HFF-Myc (cell line): ENCODE measurements at regions not wholly inside any gene's neighbourhood (a gene's known extent, or its start where the extent isn't known, plus 50 kb on each side); places are given as distances from the start of the nearest gene placed in this dataset.
"Not testable (repeated sequence)": the region's sequence is repeated elsewhere in the genome, so short reads cannot be mapped to it uniquely, and the experiment has no call there.

Source experiments
- DNase-seq: peaks from one replicate; pipeline ENCODE4 v3.0.0-alpha.2; 2011; ENCODE audit warnings: low read depth; ENCODE audit errors: extremely low read depth
- H3K4me3 ChIP-seq: replicated peaks from 2 replicates; pipeline ENCODE4 v1.5.1; 2011; ENCODE audit warnings: low read depth, mild to moderate bottlenecking, control low read depth, low read length
- CTCF ChIP-seq: IDR thresholded peaks from 2 replicates; pipeline ENCODE4 v1.5.1; 2012; ENCODE audit warnings: mild to moderate bottlenecking, low read depth, low read length, control low read depth; ENCODE audit errors: missing control alignments

- TF ChIP-seq CTCF = no peak
- DNase-seq = no peak
- no peak overlapping the region for H3K4me3 ChIP-seq
Measured at GRCh38 chr16:35599429-35600160, 2140.2 kb downstream of the TP53TG3F start.

- H3K4me3 ChIP-seq, DNase-seq: not testable (repeated sequence)
Measured at GRCh38 chr16:35600161-35600555, 2140.7 kb downstream of the TP53TG3F start.

GRCh38 chr16:35602116-35602515 lies 2142.7 kb downstream of the TP53TG3F start:
- no peak for TF ChIP-seq CTCF
- DNase-seq = no peak
- no peak overlapping the region for H3K4me3 ChIP-seq

GRCh38 chr16:35603371-35603770 lies 2144.0 kb downstream of the TP53TG3F start:
- not testable (repeated sequence) for H3K4me3 ChIP-seq

GRCh38 chr16:35605921-35606320 lies 2146.5 kb downstream of the TP53TG3F start:
- DNase-seq = no peak
- TF ChIP-seq CTCF = no peak
- H3K4me3 ChIP-seq = no peak overlapping the region

More at GRCh38 chr16:35603371-35603770, 2144.0 kb downstream of the TP53TG3F start:
- not testable (repeated sequence) for DNase-seq

GRCh38 chr16:35614883-35615282 lies 2155.5 kb downstream of the TP53TG3F start:
- not testable (repeated sequence) for DNase-seq, H3K4me3 ChIP-seq

GRCh38 chr16:35619176-35619575 lies 2159.8 kb downstream of the TP53TG3F start:
- not testable (repeated sequence) for DNase-seq, H3K4me3 ChIP-seq

- no peak for DNase-seq
- TF ChIP-seq CTCF = no peak
- no peak overlapping the region for H3K4me3 ChIP-seq
Measured at GRCh38 chr16:35626041-35626440, 2166.6 kb downstream of the TP53TG3F start.

- TF ChIP-seq CTCF = no peak
- DNase-seq = no peak
- no peak overlapping the region for H3K4me3 ChIP-seq
Measured at GRCh38 chr16:35628976-35629375, 2169.6 kb downstream of the TP53TG3F start.
